ENCODE measurements at regions not wholly inside any gene's neighbourhood (a gene's known extent, or its start where the extent isn't known, plus 50 kb on each side); places are given as distances from the start of the nearest gene placed in this dataset.

DNA sequence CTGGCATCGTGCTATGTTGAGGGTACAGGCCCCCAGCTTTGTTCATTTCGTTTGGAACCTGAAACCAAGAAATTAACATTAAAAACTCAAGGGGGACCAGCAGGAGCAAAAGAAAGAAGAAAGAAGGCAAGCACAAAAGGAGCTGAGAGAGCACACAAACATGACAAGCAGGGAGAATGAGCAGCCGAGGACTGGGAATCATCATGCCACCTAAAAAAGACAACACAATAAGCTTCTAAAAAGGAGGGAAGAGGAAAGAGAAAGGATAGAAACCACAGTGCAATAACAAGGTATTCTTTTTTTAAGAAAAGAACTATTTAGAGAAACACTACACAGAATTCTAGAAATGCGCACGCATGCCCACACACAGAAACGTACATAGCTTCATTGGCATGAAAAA is 103.2 kb upstream of the FAM9B start:
- no peak overlapping the region for H3K27ac Mint-ChIP-seq
- no peaks in the 10 kb centered on the region for H3K36me3 ChIP-seq (ENCODE audit: insufficient read depth)
- H3K4me3 ChIP-seq: no peak overlapping the region
- peaks cover 11% of the 10 kb centered on the region for H3K4me1 Mint-ChIP-seq
- H3K4me1 ChIP-seq (ENCODE audit: insufficient read depth): no peaks in the 10 kb centered on the region
- DNase-seq (ENCODE audit: low spot score) (no peak), ATAC-seq (no peak)
- H3K27ac ChIP-seq (ENCODE audit: low read depth): no peak overlapping the region
- H3K27me3 ChIP-seq (ENCODE audit: insufficient read depth): no peaks in the 10 kb centered on the region
- peaks cover 1% of the 10 kb centered on the region for H3K27me3 Mint-ChIP-seq (ENCODE audit: insufficient read depth, low read depth, poor library complexity)
- no peaks in the 10 kb centered on the region for H3K79me2 ChIP-seq (replicated peaks; ENCODE audit: insufficient read depth)
- no peak overlapping the region for H3K4me2 ChIP-seq
- H4K20me1 ChIP-seq (replicated peaks; ENCODE audit: insufficient read depth): no peaks in the 10 kb centered on the region
- no peak overlapping the region for H3K4me3 Mint-ChIP-seq
- H3K9me3 Mint-ChIP-seq: peaks cover 4% of the 10 kb centered on the region; the same call in 2 of the 3 replicates
- H3K36me3 Mint-ChIP-seq (ENCODE audit: low read depth): peaks cover 6% of the 10 kb centered on the region
- no peaks in the 10 kb centered on the region for H3K9me2 ChIP-seq (ENCODE audit: insufficient read depth)
- H3F3A ChIP-seq (replicated peaks; ENCODE audit: low read depth): no peaks in the 10 kb centered on the region
- TF ChIP-seq, protein P1, sequence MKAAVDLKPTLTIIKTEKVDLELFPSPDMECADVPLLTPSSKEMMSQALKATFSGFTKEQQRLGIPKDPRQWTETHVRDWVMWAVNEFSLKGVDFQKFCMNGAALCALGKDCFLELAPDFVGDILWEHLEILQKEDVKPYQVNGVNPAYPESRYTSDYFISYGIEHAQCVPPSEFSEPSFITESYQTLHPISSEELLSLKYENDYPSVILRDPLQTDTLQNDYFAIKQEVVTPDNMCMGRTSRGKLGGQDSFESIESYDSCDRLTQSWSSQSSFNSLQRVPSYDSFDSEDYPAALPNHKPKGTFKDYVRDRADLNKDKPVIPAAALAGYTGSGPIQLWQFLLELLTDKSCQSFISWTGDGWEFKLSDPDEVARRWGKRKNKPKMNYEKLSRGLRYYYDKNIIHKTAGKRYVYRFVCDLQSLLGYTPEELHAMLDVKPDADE (IDR thresholded peaks at IDR 0.05): no peak
- TF ChIP-seq, protein P2, sequence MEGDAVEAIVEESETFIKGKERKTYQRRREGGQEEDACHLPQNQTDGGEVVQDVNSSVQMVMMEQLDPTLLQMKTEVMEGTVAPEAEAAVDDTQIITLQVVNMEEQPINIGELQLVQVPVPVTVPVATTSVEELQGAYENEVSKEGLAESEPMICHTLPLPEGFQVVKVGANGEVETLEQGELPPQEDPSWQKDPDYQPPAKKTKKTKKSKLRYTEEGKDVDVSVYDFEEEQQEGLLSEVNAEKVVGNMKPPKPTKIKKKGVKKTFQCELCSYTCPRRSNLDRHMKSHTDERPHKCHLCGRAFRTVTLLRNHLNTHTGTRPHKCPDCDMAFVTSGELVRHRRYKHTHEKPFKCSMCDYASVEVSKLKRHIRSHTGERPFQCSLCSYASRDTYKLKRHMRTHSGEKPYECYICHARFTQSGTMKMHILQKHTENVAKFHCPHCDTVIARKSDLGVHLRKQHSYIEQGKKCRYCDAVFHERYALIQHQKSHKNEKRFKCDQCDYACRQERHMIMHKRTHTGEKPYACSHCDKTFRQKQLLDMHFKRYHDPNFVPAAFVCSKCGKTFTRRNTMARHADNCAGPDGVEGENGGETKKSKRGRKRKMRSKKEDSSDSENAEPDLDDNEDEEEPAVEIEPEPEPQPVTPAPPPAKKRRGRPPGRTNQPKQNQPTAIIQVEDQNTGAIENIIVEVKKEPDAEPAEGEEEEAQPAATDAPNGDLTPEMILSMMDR (conservative IDR thresholded peaks at IDR 0.05; ENCODE audit: low read depth in 2 of 2): no peak
- no peak for TF ChIP-seq JUNB (IDR thresholded peaks at IDR 0.05; ENCODE audit: unreplicated experiment)
- no peak for TF ChIP-seq ZNF114 (CRISPR knock-in tag; IDR thresholded peaks at IDR 0.05)
- no peak for TF ChIP-seq POLR2AphosphoS5 (IDR thresholded peaks at IDR 0.05; ENCODE audit: low read depth)
- TF ChIP-seq ZNF331 (CRISPR knock-in tag; IDR thresholded peaks at IDR 0.05; ENCODE audit: low read depth): no peak
- no peak for TF ChIP-seq CREB1 (CRISPR knock-in tag; IDR thresholded peaks at IDR 0.05; ENCODE audit: low read depth)
- no peak for TF ChIP-seq NANOG (IDR thresholded peaks at IDR 0.05; ENCODE audit: borderline replicate concordance)
- TF ChIP-seq EZH2phosphoT487 (IDR thresholded peaks at IDR 0.05; ENCODE audit: unreplicated experiment): no peak
- TF ChIP-seq, protein P3, sequence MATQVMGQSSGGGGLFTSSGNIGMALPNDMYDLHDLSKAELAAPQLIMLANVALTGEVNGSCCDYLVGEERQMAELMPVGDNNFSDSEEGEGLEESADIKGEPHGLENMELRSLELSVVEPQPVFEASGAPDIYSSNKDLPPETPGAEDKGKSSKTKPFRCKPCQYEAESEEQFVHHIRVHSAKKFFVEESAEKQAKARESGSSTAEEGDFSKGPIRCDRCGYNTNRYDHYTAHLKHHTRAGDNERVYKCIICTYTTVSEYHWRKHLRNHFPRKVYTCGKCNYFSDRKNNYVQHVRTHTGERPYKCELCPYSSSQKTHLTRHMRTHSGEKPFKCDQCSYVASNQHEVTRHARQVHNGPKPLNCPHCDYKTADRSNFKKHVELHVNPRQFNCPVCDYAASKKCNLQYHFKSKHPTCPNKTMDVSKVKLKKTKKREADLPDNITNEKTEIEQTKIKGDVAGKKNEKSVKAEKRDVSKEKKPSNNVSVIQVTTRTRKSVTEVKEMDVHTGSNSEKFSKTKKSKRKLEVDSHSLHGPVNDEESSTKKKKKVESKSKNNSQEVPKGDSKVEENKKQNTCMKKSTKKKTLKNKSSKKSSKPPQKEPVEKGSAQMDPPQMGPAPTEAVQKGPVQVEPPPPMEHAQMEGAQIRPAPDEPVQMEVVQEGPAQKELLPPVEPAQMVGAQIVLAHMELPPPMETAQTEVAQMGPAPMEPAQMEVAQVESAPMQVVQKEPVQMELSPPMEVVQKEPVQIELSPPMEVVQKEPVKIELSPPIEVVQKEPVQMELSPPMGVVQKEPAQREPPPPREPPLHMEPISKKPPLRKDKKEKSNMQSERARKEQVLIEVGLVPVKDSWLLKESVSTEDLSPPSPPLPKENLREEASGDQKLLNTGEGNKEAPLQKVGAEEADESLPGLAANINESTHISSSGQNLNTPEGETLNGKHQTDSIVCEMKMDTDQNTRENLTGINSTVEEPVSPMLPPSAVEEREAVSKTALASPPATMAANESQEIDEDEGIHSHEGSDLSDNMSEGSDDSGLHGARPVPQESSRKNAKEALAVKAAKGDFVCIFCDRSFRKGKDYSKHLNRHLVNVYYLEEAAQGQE (IDR thresholded peaks at IDR 0.05; ENCODE audit: unreplicated experiment): no peak
- TF ChIP-seq STAT1 (IDR thresholded peaks at IDR 0.05; ENCODE audit: unreplicated experiment): no peak
- TF ChIP-seq EZH2 (IDR thresholded peaks at IDR 0.05; ENCODE audit: low read depth, unreplicated experiment): no peak
- TF ChIP-seq, protein P4, sequence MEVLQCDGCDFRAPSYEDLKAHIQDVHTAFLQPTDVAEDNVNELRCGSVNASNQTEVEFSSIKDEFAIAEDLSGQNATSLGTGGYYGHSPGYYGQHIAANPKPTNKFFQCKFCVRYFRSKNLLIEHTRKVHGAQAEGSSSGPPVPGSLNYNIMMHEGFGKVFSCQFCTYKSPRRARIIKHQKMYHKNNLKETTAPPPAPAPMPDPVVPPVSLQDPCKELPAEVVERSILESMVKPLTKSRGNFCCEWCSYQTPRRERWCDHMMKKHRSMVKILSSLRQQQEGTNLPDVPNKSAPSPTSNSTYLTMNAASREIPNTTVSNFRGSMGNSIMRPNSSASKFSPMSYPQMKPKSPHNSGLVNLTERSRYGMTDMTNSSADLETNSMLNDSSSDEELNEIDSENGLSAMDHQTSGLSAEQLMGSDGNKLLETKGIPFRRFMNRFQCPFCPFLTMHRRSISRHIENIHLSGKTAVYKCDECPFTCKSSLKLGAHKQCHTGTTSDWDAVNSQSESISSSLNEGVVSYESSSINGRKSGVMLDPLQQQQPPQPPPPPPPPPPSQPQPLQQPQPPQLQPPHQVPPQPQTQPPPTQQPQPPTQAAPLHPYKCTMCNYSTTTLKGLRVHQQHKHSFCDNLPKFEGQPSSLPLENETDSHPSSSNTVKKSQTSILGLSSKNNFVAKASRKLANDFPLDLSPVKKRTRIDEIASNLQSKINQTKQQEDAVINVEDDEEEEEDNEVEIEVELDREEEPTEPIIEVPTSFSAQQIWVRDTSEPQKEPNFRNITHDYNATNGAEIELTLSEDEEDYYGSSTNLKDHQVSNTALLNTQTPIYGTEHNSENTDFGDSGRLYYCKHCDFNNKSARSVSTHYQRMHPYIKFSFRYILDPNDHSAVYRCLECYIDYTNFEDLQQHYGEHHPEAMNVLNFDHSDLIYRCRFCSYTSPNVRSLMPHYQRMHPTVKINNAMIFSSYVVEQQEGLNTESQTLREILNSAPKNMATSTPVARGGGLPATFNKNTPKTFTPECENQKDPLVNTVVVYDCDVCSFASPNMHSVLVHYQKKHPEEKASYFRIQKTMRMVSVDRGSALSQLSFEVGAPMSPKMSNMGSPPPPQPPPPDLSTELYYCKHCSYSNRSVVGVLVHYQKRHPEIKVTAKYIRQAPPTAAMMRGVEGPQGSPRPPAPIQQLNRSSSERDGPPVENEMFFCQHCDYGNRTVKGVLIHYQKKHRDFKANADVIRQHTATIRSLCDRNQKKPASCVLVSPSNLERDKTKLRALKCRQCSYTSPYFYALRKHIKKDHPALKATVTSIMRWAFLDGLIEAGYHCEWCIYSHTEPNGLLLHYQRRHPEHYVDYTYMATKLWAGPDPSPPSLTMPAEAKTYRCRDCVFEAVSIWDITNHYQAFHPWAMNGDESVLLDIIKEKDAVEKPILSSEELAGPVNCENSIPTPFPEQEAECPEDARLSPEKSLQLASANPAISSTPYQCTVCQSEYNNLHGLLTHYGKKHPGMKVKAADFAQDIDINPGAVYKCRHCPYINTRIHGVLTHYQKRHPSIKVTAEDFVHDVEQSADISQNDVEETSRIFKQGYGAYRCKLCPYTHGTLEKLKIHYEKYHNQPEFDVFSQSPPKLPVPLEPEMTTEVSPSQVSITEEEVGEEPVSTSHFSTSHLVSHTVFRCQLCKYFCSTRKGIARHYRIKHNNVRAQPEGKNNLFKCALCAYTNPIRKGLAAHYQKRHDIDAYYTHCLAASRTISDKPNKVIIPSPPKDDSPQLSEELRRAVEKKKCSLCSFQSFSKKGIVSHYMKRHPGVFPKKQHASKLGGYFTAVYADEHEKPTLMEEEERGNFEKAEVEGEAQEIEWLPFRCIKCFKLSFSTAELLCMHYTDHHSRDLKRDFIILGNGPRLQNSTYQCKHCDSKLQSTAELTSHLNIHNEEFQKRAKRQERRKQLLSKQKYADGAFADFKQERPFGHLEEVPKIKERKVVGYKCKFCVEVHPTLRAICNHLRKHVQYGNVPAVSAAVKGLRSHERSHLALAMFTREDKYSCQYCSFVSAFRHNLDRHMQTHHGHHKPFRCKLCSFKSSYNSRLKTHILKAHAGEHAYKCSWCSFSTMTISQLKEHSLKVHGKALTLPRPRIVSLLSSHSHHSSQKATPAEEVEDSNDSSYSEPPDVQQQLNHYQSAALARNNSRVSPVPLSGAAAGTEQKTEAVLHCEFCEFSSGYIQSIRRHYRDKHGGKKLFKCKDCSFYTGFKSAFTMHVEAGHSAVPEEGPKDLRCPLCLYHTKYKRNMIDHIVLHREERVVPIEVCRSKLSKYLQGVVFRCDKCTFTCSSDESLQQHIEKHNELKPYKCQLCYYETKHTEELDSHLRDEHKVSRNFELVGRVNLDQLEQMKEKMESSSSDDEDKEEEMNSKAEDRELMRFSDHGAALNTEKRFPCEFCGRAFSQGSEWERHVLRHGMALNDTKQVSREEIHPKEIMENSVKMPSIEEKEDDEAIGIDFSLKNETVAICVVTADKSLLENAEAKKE (CRISPR knock-in tag; IDR thresholded peaks at IDR 0.05): no peak
- H2AFZ ChIP-seq: no peak overlapping the region

Data from GM23338 (cell line).